Suprapubic skin (tissue), 4 donors: ENCODE measurements at regions not wholly inside any gene's neighbourhood (a gene's known extent, or its start where the extent isn't known, plus 50 kb on each side); places are given as distances from the start of the nearest gene placed in this dataset.

Experiments
- DNase-seq, 2 donors: peaks; one replicate each; pipeline ENCODE4 v3.0.0-alpha.2; 2019; ENCODE audit warnings: low spot score in 2 of 2
- H3K27ac ChIP-seq: fragments of 200-600 bp; sonication (generic); one replicate; pipeline ENCODE4 v1.5.1; 2019
- H3K27me3 ChIP-seq: fragments of 200-600 bp; sonication (generic); one replicate; pipeline ENCODE4 v1.5.1; 2019
- H3K36me3 ChIP-seq: fragments of 200-600 bp; sonication (generic); one replicate; pipeline ENCODE4 v1.5.1; 2019
- H3K4me1 ChIP-seq: fragments of 200-600 bp; sonication (generic); one replicate; pipeline ENCODE4 v1.5.1; 2019
- H3K4me3 ChIP-seq: fragments of 200-600 bp; sonication (generic); one replicate; pipeline ENCODE4 v1.5.1; 2019; ENCODE audit warnings: mild to moderate bottlenecking
- H3K9me3 ChIP-seq: fragments of 200-600 bp; sonication (generic); one replicate; pipeline ENCODE4 v1.5.1; 2019
- CTCF ChIP-seq, 2 donors: fragments of 200-600 bp in 1 of 2; fragments of 450-650 bp in 1 of 2; sonication (generic) in 1 of 2; IDR thresholded peaks; one replicate each; pipeline ENCODE4 v1.5.1; 2016 to 2019; ENCODE audit warnings: antibody characterized with exemption in 2 of 2, mild to moderate bottlenecking in 1 of 2, moderate library complexity in 1 of 2
- EP300 ChIP-seq: sonication (generic); formaldehyde crosslinking; IDR thresholded peaks from one replicate; pipeline ENCODE4 v1.6.1; 2017; ENCODE audit warnings: antibody characterized with exemption
- POLR2A ChIP-seq, 2 donors: fragments of 450-650 bp; IDR thresholded peaks; one replicate each; pipeline ENCODE4 v1.6.1; 2017; ENCODE audit warnings: antibody characterized with exemption in 2 of 2, mild to moderate bottlenecking in 2 of 2, moderate library complexity in 2 of 2
- POLR2AphosphoS5 ChIP-seq, 3 donors: sonication (generic); formaldehyde crosslinking; IDR thresholded peaks; one replicate each; pipeline ENCODE4 v1.6.1; 2017; ENCODE audit warnings: antibody characterized with exemption in 3 of 3
- WGBS: methylation state at CpG from one replicate; pipeline ENCODE4 v1.1.5; 2018; 5-methylcytosine and 5-hydroxymethylcytosine counted together

GRCh38 chr17:14004927-14005620 lies 64.2 kb upstream of the COX10 start:
- WGBS = 58% methylated on average over 2 of the region's 2 CpGs
- Histone ChIP-seq H3K27ac (no peak overlapping the region), H3K4me3 (no peak overlapping the region), H3K9me3 (no peaks in the 10 kb centered on the region), H3K27me3 (no peaks in the 10 kb centered on the region), H3K36me3 (no peaks in the 10 kb centered on the region), H3K4me1 (peaks cover 12% of the 10 kb centered on the region)
- DNase-seq = no peak
- TF ChIP-seq CTCF (IDR thresholded peaks at IDR 0.05) = no peak
- TF ChIP-seq POLR2AphosphoS5 (IDR thresholded peaks at IDR 0.05) = no peak
- TF ChIP-seq POLR2A (IDR thresholded peaks at IDR 0.05) = no peak
- TF ChIP-seq EP300 = no peak

GRCh38 chr17:14006249-14006942 lies 62.9 kb upstream of the COX10 start:
- no peak for TF ChIP-seq POLR2A (IDR thresholded peaks at IDR 0.05)
- no peak for TF ChIP-seq CTCF (IDR thresholded peaks at IDR 0.05)
- no peak for TF ChIP-seq EP300
- TF ChIP-seq POLR2AphosphoS5 (IDR thresholded peaks at IDR 0.05) = no peak
- H3K36me3 ChIP-seq = no peaks in the 10 kb centered on the region
- H3K9me3 ChIP-seq = no peaks in the 10 kb centered on the region
- no peak overlapping the region for H3K27ac ChIP-seq
- 83% methylated on average over 1 of the region's 1 CpG for WGBS
- H3K4me1 ChIP-seq = peaks cover 13% of the 10 kb centered on the region
- no peaks in the 10 kb centered on the region for H3K27me3 ChIP-seq
- DNase-seq = no peak
- no peak overlapping the region for H3K4me3 ChIP-seq

- 86% methylated on average over 2 of the region's 2 CpGs for WGBS
- TF ChIP-seq POLR2A (IDR thresholded peaks at IDR 0.05) (no peak), EP300 (no peak), POLR2AphosphoS5 (IDR thresholded peaks at IDR 0.05) (no peak), CTCF (IDR thresholded peaks at IDR 0.05) (no peak)
- H3K9me3 ChIP-seq = no peaks in the 10 kb centered on the region
- H3K4me3 ChIP-seq = no peak overlapping the region
- no peaks in the 10 kb centered on the region for H3K36me3 ChIP-seq
- no peak overlapping the region for H3K27ac ChIP-seq
- no peaks in the 10 kb centered on the region for H3K27me3 ChIP-seq
- H3K4me1 ChIP-seq = peaks cover 23% of the 10 kb centered on the region
- no peak for DNase-seq
Measured at GRCh38 chr17:14007951-14008350, 61.4 kb upstream of the COX10 start.

- Histone ChIP-seq H3K9me3 (no peaks in the 10 kb centered on the region), H3K27me3 (no peaks in the 10 kb centered on the region), H3K4me3 (no peak overlapping the region), H3K27ac (no peak overlapping the region), H3K4me1 (peaks cover 18% of the 10 kb centered on the region), H3K36me3 (no peaks in the 10 kb centered on the region)
- TF ChIP-seq POLR2A (IDR thresholded peaks at IDR 0.05) (no peak), POLR2AphosphoS5 (IDR thresholded peaks at IDR 0.05) (no peak), EP300 (no peak), CTCF (IDR thresholded peaks at IDR 0.05) (no peak)
- 61% methylated on average over 5 of the region's 5 CpGs for WGBS
- no peak for DNase-seq
Measured at GRCh38 chr17:14011036-14011692, 58.1 kb upstream of the COX10 start.

GRCh38 chr17:14011740-14012405 lies 57.4 kb upstream of the COX10 start:
- Histone ChIP-seq H3K4me1 (peaks cover 11% of the 10 kb centered on the region), H3K4me3 (no peak overlapping the region), H3K27ac (no peak overlapping the region), H3K27me3 (no peaks in the 10 kb centered on the region), H3K9me3 (no peaks in the 10 kb centered on the region), H3K36me3 (no peaks in the 10 kb centered on the region)
- TF ChIP-seq CTCF (IDR thresholded peaks at IDR 0.05) = no peak
- TF ChIP-seq EP300 = no peak
- WGBS = 40% methylated on average over 4 of the region's 4 CpGs
- no peak for DNase-seq
